Smooth muscle cell (in vitro differentiated cells): ENCODE measurements at regions not wholly inside any gene's neighbourhood (a gene's known extent, or its start where the extent isn't known, plus 50 kb on each side); places are given as distances from the start of the nearest gene placed in this dataset.

ENCODE experiments used
- DNase-seq: peaks from one replicate; lab custom pipeline; 2025; ENCODE audit not compliant: unreplicated experiment; lab: John Stamatoyannopoulos, UW
- H2AFZ ChIP-seq: fragments of 200-600 bp; sonication (generic); 2 replicates; pipeline ENCODE4 v1.6.0; 2016; ENCODE audit warnings: antibody characterized with exemption, low read depth, mild to moderate bottlenecking
- H3F3A ChIP-seq: fragments of 200-600 bp; sonication (generic); 2 replicates; pipeline ENCODE4 v1.6.0; 2017; ENCODE audit warnings: antibody characterized with exemption, low read depth
- H3K27ac ChIP-seq: fragments of 200-600 bp; sonication (generic); 2 replicates; pipeline ENCODE4 v1.5.1; 2016; ENCODE audit warnings: low read depth, mild to moderate bottlenecking
- H3K27me3 ChIP-seq: fragments of 200-600 bp; sonication (generic); 2 replicates; pipeline ENCODE4 v1.6.1; 2016; ENCODE audit warnings: low read depth, mild to moderate bottlenecking
- H3K36me3 ChIP-seq: fragments of 200-600 bp; sonication (generic); 2 replicates; pipeline ENCODE4 v1.5.1; 2016; ENCODE audit warnings: low read depth
- H3K4me1 ChIP-seq: fragments of 200-600 bp; sonication (generic); 2 replicates; pipeline ENCODE4 v1.5.1; 2016; ENCODE audit warnings: low read depth
- H3K4me2 ChIP-seq: fragments of 200-600 bp; sonication (generic); 2 replicates; pipeline ENCODE4 v1.6.0; 2016; ENCODE audit warnings: mild to moderate bottlenecking
- H3K4me3 ChIP-seq: fragments of 200-600 bp; sonication (generic); 2 replicates; pipeline ENCODE4 v1.5.1; 2016; ENCODE audit warnings: mild to moderate bottlenecking
- H3K79me2 ChIP-seq: fragments of 200-600 bp; sonication (generic); 2 replicates; pipeline ENCODE4 v1.6.0; 2016; ENCODE audit warnings: low read depth, mild to moderate bottlenecking
- H3K9ac ChIP-seq: fragments of 200-600 bp; sonication (generic); 2 replicates; pipeline ENCODE4 v1.6.0; 2016; ENCODE audit warnings: low read depth
- H3K9me3 ChIP-seq: fragments of 200-600 bp; sonication (generic); replicated peaks from 2 replicates; pipeline ENCODE4 v1.5.1; 2016; ENCODE audit warnings: low read depth
- H4K20me1 ChIP-seq: fragments of 200-600 bp; sonication (generic); 2 replicates; pipeline ENCODE4 v1.6.0; 2016; ENCODE audit warnings: low read depth
- WGBS: methylation state at CpG from one replicate; pipeline ENCODE4 v1.1.7; 2016; ENCODE audit warnings: low lambda C conversion rate; 5-methylcytosine and 5-hydroxymethylcytosine counted together
- TF ChIP-seq, protein P1 (sequence below): fragments of 200-600 bp; sonication (generic); IDR thresholded peaks from 2 replicates; pipeline ENCODE4 v1.5.1; 2017; ENCODE audit warnings: borderline replicate concordance, mild to moderate bottlenecking, antibody characterized with exemption; ENCODE audit not compliant: insufficient read depth, poor library complexity, severe bottlenecking

DNA sequence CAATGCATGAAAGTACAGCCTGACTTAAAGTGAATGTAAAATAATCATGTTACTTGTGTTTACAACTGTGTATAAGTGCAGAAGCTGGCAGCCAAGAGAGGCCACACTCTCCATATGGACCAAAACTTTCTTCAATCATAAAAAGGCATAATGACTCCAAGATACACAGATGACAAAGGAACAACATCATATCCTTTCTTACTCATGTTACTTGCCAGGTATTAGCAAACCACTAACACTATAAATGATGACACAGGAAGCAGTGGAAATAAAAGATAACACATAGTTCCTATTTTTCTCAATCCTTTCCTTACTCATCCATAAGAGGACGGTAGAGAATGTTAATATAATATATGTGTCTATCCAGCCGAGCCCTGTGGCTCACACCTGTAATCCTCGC is 400.0 kb upstream of the CDH2 start:
- H3K4me2 ChIP-seq: no peak overlapping the region
- no peak for DNase-seq

DNA sequence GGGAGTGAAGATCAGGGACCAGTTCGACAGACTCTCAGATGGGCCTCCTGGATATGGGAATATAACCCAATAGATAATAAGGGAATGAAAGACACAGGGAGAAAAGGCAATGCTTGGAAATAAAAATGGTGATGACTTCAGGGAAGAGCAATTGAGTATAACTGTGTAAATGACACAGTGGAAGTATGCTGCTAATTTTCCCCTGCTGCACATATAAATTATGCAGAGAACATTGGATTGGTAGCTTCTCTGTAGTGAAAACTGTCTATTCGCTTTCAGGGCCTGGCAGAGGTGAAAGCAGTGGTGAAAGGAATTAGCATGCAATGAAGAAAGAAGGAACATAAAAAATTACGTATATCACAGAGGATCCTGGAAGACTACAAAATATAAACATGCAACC is 398.2 kb upstream of the CDH2 start:
- Histone ChIP-seq H4K20me1 (no peaks in the 10 kb centered on the region), H3K27me3 (no peaks in the 10 kb centered on the region), H3K9me3 (no peaks in the 10 kb centered on the region), H3K9ac (no peak overlapping the region), H3K79me2 (no peaks in the 10 kb centered on the region), H3K4me1 (no peaks in the 10 kb centered on the region), H3K4me2 (no peak overlapping the region), H2AFZ (no peak overlapping the region), H3K27ac (no peak overlapping the region), H3K4me3 (no peak overlapping the region), H3F3A (no peaks in the 10 kb centered on the region), H3K36me3 (no peaks in the 10 kb centered on the region)
- TF ChIP-seq, protein P1, sequence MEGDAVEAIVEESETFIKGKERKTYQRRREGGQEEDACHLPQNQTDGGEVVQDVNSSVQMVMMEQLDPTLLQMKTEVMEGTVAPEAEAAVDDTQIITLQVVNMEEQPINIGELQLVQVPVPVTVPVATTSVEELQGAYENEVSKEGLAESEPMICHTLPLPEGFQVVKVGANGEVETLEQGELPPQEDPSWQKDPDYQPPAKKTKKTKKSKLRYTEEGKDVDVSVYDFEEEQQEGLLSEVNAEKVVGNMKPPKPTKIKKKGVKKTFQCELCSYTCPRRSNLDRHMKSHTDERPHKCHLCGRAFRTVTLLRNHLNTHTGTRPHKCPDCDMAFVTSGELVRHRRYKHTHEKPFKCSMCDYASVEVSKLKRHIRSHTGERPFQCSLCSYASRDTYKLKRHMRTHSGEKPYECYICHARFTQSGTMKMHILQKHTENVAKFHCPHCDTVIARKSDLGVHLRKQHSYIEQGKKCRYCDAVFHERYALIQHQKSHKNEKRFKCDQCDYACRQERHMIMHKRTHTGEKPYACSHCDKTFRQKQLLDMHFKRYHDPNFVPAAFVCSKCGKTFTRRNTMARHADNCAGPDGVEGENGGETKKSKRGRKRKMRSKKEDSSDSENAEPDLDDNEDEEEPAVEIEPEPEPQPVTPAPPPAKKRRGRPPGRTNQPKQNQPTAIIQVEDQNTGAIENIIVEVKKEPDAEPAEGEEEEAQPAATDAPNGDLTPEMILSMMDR: no peak
- DNase-seq: no peak
- 95% methylated on average over 3 of the region's 3 CpGs for WGBS

More for the DNA sequence above, 400.0 kb upstream of the CDH2 start:
- no peaks in the 10 kb centered on the region for H3K36me3 ChIP-seq
- H3K9me3 ChIP-seq: no peaks in the 10 kb centered on the region
- no peaks in the 10 kb centered on the region for H3K79me2 ChIP-seq
- H3K27me3 ChIP-seq: no peaks in the 10 kb centered on the region
- no peak overlapping the region for H3K27ac ChIP-seq
- 97% methylated on average over 3 of the region's 3 CpGs for WGBS
- H3K4me1 ChIP-seq: no peaks in the 10 kb centered on the region
- H3K4me3 ChIP-seq: no peak overlapping the region
- no peak overlapping the region for H2AFZ ChIP-seq
- no peaks in the 10 kb centered on the region for H3F3A ChIP-seq
- TF ChIP-seq, protein P1: no peak
- H3K9ac ChIP-seq: no peak overlapping the region
- H4K20me1 ChIP-seq: no peaks in the 10 kb centered on the region

DNA sequence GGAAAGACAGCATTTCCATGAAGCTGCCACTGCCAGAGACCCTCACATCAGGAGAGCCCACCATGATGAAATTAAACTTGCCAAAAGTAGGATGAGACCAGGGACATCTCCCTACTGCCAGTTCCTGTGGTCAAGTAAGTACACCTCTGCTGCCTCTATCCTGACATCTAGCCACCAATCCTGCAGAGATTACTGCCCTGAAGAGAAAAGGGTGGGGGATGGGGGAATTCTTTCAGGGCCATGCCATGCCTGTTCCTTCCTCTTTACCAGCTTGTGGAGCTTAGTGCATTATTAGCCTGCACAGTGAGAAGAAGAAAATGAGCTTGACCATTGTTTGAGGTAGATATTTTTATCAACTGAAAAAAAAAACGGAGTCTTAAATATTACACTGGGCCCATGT is 397.2 kb upstream of the CDH2 start:
- TF ChIP-seq, protein P1: no peak
- H3K36me3 ChIP-seq: no peaks in the 10 kb centered on the region
- no peaks in the 10 kb centered on the region for H3K4me1 ChIP-seq
- no peak overlapping the region for H2AFZ ChIP-seq
- no peaks in the 10 kb centered on the region for H3K79me2 ChIP-seq
- no peaks in the 10 kb centered on the region for H3F3A ChIP-seq
- H3K27me3 ChIP-seq: no peaks in the 10 kb centered on the region
- no peak overlapping the region for H3K4me3 ChIP-seq
- 100% methylated on average over 1 of the region's 1 CpG for WGBS
- H3K4me2 ChIP-seq: no peak overlapping the region
- DNase-seq: no peak
- H4K20me1 ChIP-seq: no peaks in the 10 kb centered on the region
- H3K9ac ChIP-seq: no peak overlapping the region
- no peaks in the 10 kb centered on the region for H3K9me3 ChIP-seq
- no peak overlapping the region for H3K27ac ChIP-seq

DNA sequence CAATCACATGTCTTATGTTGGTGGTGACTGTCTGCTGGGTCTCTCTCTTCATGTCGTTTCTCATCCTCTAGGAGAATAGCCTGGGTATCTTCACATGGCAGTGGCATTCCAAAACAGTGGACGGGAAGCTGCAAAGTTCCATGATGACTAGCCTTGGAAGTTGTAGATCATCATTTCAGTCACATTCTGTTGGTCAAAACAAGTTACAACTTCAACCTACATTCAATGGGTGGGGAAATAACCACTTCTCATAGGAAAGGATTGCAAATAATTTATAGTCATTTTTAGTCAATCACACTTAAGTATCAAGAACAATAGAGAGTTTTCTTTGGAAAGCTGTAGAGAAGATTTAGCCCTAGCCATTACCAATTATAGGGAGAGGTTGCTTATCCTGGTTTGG is 395.0 kb upstream of the CDH2 start:
- no peak for DNase-seq
- no peaks in the 10 kb centered on the region for H3K36me3 ChIP-seq
- TF ChIP-seq, protein P1: no peak
- H3F3A ChIP-seq: no peaks in the 10 kb centered on the region
- no peak overlapping the region for H2AFZ ChIP-seq
- H3K4me3 ChIP-seq: no peak overlapping the region
- H3K79me2 ChIP-seq: no peaks in the 10 kb centered on the region
- H3K4me2 ChIP-seq: no peak overlapping the region
- no peaks in the 10 kb centered on the region for H4K20me1 ChIP-seq
- no peak overlapping the region for H3K27ac ChIP-seq
- H3K9me3 ChIP-seq: no peaks in the 10 kb centered on the region
- H3K9ac ChIP-seq: no peak overlapping the region
- 83% methylated on average over 2 of the region's 2 CpGs for WGBS
- H3K4me1 ChIP-seq: no peaks in the 10 kb centered on the region
- H3K27me3 ChIP-seq: no peaks in the 10 kb centered on the region
